ENCODE measurements at regions not wholly inside any gene's neighbourhood (a gene's known extent, or its start where the extent isn't known, plus 50 kb on each side); places are given as distances from the start of the nearest gene placed in this dataset.

DNA sequence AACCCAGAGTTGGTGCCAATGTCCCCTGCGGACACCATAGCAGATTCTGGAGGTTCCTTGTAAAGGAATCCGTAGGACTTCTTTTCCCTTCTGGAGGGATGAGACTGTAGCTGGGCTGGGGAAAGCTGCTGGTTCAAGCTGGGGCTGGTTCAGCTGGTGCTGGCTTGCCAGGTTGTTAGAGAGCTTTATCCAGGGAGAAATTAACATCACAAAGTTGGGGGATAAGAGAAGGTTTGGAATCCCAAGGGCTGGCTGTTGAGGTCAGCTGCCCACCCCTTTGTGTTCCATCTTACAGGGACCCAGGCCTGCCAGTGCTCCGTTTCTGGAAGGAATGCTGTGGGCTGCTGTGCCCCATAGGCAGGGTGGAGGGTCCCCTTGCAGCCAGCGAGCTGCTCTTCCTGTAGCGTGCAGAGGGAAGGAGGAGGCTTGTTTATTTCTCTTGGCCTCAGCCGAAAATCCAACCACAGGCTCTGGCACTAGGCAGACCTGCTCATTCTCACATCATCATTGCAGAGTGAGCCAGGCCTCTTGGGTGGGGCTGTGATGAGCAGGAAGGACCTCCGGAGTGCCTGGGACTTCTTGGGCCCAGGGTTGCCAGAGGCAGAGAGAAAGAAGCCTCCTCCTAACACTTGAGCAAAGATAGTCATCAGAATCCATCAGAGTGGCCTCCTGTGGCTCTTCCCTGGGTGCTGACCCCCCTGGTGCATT lies 251.1 kb downstream of the SEC14L1 start (continued):
- TF ChIP-seq, protein P1, sequence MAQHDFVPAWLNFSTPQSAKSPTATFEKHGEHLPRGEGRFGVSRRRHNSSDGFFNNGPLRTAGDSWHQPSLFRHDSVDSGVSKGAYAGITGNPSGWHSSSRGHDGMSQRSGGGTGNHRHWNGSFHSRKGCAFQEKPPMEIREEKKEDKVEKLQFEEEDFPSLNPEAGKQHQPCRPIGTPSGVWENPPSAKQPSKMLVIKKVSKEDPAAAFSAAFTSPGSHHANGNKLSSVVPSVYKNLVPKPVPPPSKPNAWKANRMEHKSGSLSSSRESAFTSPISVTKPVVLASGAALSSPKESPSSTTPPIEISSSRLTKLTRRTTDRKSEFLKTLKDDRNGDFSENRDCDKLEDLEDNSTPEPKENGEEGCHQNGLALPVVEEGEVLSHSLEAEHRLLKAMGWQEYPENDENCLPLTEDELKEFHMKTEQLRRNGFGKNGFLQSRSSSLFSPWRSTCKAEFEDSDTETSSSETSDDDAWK (CRISPR knock-in tag; IDR thresholded peaks at IDR 0.05), result no peak
- TF ChIP-seq ZNF225 (CRISPR knock-in tag; IDR thresholded peaks at IDR 0.05), result 0 out of 2 replicates have a peak, but pooled peaks have one; percentile 14
- TF ChIP-seq ZNF609 (CRISPR knock-in tag; IDR thresholded peaks at IDR 0.05; ENCODE audit: borderline replicate concordance), result no peak
- TF ChIP-seq MTA3 (CRISPR knock-in tag; IDR thresholded peaks at IDR 0.05), result no peak
- TF ChIP-seq, protein P2, sequence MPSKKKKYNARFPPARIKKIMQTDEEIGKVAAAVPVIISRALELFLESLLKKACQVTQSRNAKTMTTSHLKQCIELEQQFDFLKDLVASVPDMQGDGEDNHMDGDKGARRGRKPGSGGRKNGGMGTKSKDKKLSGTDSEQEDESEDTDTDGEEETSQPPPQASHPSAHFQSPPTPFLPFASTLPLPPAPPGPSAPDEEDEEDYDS (CRISPR knock-in tag; IDR thresholded peaks at IDR 0.05), result no peak
- TF ChIP-seq ZNF747 (CRISPR knock-in tag; IDR thresholded peaks at IDR 0.05; ENCODE audit: borderline replicate concordance), result peak; percentile 35; the same call in 1 of the 2 replicates
- 0 out of 2 replicates have a peak, but pooled peaks have one; percentile 34 for TF ChIP-seq WIZ (CRISPR knock-in tag; IDR thresholded peaks at IDR 0.05)
- no peak for TF ChIP-seq MTA1 (CRISPR knock-in tag; IDR thresholded peaks at IDR 0.05; ENCODE audit: borderline replicate concordance)
- TF ChIP-seq FOXJ3 (CRISPR knock-in tag; IDR thresholded peaks at IDR 0.05; ENCODE audit: borderline replicate concordance), result no peak
- TF ChIP-seq NR2F2 (IDR thresholded peaks at IDR 0.05; ENCODE audit: borderline replicate concordance, low read depth), result no peak
- no peak for TF ChIP-seq CHD2 (IDR thresholded peaks at IDR 0.05; ENCODE audit: low read depth, low read length)
- no peak for TF ChIP-seq SIN3B (IDR thresholded peaks at IDR 0.05; ENCODE audit: low read length)
- TF ChIP-seq, protein P3, sequence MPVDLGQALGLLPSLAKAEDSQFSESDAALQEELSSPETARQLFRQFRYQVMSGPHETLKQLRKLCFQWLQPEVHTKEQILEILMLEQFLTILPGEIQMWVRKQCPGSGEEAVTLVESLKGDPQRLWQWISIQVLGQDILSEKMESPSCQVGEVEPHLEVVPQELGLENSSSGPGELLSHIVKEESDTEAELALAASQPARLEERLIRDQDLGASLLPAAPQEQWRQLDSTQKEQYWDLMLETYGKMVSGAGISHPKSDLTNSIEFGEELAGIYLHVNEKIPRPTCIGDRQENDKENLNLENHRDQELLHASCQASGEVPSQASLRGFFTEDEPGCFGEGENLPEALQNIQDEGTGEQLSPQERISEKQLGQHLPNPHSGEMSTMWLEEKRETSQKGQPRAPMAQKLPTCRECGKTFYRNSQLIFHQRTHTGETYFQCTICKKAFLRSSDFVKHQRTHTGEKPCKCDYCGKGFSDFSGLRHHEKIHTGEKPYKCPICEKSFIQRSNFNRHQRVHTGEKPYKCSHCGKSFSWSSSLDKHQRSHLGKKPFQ (CRISPR knock-in tag; IDR thresholded peaks at IDR 0.05; ENCODE audit: insufficient replicate concordance), result no peak
- TF ChIP-seq MBD4 (IDR thresholded peaks at IDR 0.05; ENCODE audit: borderline replicate concordance, low read length), result no peak
- TF ChIP-seq, protein P4, sequence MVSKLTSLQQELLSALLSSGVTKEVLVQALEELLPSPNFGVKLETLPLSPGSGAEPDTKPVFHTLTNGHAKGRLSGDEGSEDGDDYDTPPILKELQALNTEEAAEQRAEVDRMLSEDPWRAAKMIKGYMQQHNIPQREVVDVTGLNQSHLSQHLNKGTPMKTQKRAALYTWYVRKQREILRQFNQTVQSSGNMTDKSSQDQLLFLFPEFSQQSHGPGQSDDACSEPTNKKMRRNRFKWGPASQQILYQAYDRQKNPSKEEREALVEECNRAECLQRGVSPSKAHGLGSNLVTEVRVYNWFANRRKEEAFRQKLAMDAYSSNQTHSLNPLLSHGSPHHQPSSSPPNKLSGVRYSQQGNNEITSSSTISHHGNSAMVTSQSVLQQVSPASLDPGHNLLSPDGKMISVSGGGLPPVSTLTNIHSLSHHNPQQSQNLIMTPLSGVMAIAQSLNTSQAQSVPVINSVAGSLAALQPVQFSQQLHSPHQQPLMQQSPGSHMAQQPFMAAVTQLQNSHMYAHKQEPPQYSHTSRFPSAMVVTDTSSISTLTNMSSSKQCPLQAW (CRISPR knock-in tag; IDR thresholded peaks at IDR 0.05), result no peak
- no peak for TF ChIP-seq IRF2 (CRISPR knock-in tag; IDR thresholded peaks at IDR 0.05)
- no peak for TF ChIP-seq EP300 (IDR thresholded peaks at IDR 0.05; ENCODE audit: low read depth in 2 of 2, low read length in 2 of 2)
- no peak for TF ChIP-seq EP300 (CRISPR knock-in tag; IDR thresholded peaks at IDR 0.05; ENCODE audit: borderline replicate concordance)
- TF ChIP-seq U2AF1 (optimal IDR thresholded peaks at IDR 0.05; ENCODE audit: low read depth, low read length), result peak; percentile 27

All from HepG2 (cell line).